SH-SY5Y (cell line): ENCODE measurements at regions not wholly inside any gene's neighbourhood (a gene's known extent, or its start where the extent isn't known, plus 50 kb on each side); places are given as distances from the start of the nearest gene placed in this dataset.

Source experiments
- GATA2 ChIP-seq: IDR thresholded peaks from 2 replicates; pipeline ENCODE4 v1.6.1; 2011; ENCODE audit warnings: mild to moderate bottlenecking, low read depth, low read length
- GATA3 ChIP-seq: IDR thresholded peaks from 2 replicates; pipeline ENCODE4 v1.6.1; 2011; ENCODE audit warnings: low read depth, mild to moderate bottlenecking, low read length, moderate library complexity

DNA sequence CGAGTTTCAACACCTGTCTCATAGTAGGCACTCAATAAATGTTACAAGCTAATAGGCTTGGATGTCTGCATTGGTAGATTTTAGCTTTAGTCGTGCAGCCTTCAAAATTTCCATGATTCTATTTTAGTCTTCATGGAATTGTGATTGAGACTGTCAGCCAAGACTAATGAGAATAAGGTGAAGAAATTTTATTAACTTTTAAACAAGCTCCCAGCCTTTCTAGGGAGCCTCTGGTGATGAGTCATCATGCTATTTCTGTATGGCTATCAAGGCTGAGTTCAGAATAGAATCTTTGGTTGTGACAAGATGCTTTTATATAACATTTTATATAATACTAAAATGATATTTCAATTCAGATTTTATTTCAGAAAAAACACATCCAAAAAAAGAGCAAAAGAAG is 685.8 kb downstream of the GABRG1 start:
- no peak for TF ChIP-seq GATA2
- no peak for TF ChIP-seq GATA3
